Thyroid gland (tissue), 4 donors: ENCODE measurements at regions not wholly inside any gene's neighbourhood (a gene's known extent, or its start where the extent isn't known, plus 50 kb on each side); places are given as distances from the start of the nearest gene placed in this dataset.

Experiments
- DNase-seq, 2 donors: peaks; one replicate each; pipeline ENCODE4 v3.0.0-alpha.2; 2019
- H3K27ac ChIP-seq, 3 donors: fragments of 200-600 bp; sonication (generic); 1 replicate in 2 of 3; 2 replicates in 1 of 3; pipeline ENCODE4 v1.5.1; 2016 to 2019; ENCODE audit warnings: mild to moderate bottlenecking in 1 of 3, moderate library complexity in 1 of 3
- H3K27me3 ChIP-seq: fragments of 200-600 bp; sonication (generic); one replicate; pipeline ENCODE4 v1.5.1; 2019
- H3K36me3 ChIP-seq, 2 donors: fragments of 200-600 bp; sonication (generic); one replicate each; pipeline ENCODE4 v1.5.1; 2016 to 2019
- H3K4me1 ChIP-seq, 2 donors: fragments of 200-600 bp; sonication (generic); one replicate each; pipeline ENCODE4 v1.5.1; 2017 to 2019
- H3K4me3 ChIP-seq, 3 donors: fragments of 200-600 bp; sonication (generic); replicated peaks in 1 of 3; 1 replicate in 2 of 3; 2 replicates in 1 of 3; pipeline ENCODE4 v1.5.1; 2016; ENCODE audit warnings: mild to moderate bottlenecking in 1 of 3
- H3K9me3 ChIP-seq: fragments of 200-600 bp; sonication (generic); one replicate; pipeline ENCODE4 v1.5.1; 2017
- POLR2A ChIP-seq, 2 donors: fragments of 450-650 bp; IDR thresholded peaks; one replicate each; pipeline ENCODE4 v1.6.1; 2017; ENCODE audit warnings: antibody characterized with exemption in 2 of 2, mild to moderate bottlenecking in 2 of 2, moderate library complexity in 1 of 2
- WGBS, 2 donors: methylation state at CpG; one replicate each; pipeline ENCODE4 v1.1.5; 2017; 5-methylcytosine and 5-hydroxymethylcytosine counted together
- intact Hi-C: fragments of 100-400 bp; cut with DNase I; formaldehyde crosslinking; loops from one replicate; pipeline ENCODE4 v1.15.1; 2023
- TF ChIP-seq, protein P1 (sequence below), 6 experiments: fragments of 200-600 bp in 3 of 6; fragments of 450-650 bp in 3 of 6; sonication (generic) in 3 of 6; IDR thresholded peaks; one replicate each; pipeline ENCODE4 v1.5.1; 2016 to 2019; ENCODE audit warnings: antibody characterized with exemption in 6 of 6, mild to moderate bottlenecking in 2 of 6, inconsistent platforms in 1 of 6, moderate library complexity in 1 of 6

DNA sequence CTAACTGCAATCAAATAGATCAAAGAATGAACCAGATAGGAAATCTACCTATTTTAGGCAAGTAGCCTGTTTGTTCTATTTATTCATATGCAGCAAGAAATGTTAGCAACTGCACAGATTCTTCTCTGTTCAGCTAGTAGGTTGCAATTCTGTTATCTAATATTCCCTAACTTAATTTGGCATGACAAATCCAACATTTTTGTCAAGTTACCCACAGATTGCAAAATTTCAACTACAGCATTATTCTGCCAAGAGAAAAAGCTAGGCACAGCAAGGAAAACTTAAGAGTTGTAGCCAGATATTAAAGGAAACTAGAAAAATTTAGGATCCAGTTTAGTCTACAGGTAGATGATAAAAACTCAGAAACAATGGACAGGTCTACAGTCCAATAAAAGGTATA is 104.4 kb upstream of the SYNCRIP start:
- TF ChIP-seq, protein P1, sequence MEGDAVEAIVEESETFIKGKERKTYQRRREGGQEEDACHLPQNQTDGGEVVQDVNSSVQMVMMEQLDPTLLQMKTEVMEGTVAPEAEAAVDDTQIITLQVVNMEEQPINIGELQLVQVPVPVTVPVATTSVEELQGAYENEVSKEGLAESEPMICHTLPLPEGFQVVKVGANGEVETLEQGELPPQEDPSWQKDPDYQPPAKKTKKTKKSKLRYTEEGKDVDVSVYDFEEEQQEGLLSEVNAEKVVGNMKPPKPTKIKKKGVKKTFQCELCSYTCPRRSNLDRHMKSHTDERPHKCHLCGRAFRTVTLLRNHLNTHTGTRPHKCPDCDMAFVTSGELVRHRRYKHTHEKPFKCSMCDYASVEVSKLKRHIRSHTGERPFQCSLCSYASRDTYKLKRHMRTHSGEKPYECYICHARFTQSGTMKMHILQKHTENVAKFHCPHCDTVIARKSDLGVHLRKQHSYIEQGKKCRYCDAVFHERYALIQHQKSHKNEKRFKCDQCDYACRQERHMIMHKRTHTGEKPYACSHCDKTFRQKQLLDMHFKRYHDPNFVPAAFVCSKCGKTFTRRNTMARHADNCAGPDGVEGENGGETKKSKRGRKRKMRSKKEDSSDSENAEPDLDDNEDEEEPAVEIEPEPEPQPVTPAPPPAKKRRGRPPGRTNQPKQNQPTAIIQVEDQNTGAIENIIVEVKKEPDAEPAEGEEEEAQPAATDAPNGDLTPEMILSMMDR (IDR thresholded peaks at IDR 0.05), result no peak
- TF ChIP-seq POLR2A (IDR thresholded peaks at IDR 0.05), result no peak
- Histone ChIP-seq H3K4me3 (no peak overlapping the region), H3K9me3 (no peaks in the 10 kb centered on the region), H3K4me1 (peaks cover 32 to 36% of the 10 kb centered on the region in 2 donors), H3K27me3 (no peaks in the 10 kb centered on the region), H3K27ac (peak overlapping the region; percentile 70 to 84 (median 76)), H3K36me3 (no peaks in the 10 kb centered on the region)
- intact Hi-C loops, result no loop called here
- DNase-seq, result no peak

DNA sequence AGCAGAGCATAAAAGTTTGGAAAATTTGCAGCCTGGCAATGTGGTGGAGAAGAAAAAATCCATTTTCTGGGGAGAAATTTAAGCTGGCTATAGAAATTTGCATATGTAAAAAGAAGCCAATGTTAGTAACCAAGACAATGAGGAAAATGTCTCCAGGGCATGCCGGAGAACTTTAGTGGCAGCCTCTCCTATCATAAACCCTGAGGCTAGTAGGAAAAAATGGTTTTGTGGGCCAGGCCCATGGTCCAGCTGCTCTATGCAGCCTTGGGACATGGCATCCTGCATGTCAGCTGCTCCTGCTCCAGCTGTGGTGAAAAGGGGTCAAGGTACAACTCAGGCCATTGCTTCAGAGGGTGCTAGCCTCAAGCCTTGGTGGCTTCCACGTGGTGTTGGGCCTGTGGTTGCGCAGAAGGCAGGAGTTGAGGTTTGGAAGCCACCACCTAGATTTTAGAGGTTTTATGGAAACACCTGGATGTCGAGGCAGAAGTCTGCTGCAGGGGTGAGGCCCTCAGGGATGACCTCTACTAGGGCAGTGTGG is 101.8 kb upstream of the SYNCRIP start:
- intact Hi-C loops, result no loop called here
- Histone ChIP-seq H3K4me3 (no peak overlapping the region), H3K27ac (no peak overlapping the region), H3K27me3 (no peaks in the 10 kb centered on the region), H3K36me3 (no peaks in the 10 kb centered on the region), H3K9me3 (no peaks in the 10 kb centered on the region), H3K4me1 (peaks cover 31 to 32% of the 10 kb centered on the region in 2 donors)
- TF ChIP-seq, protein P1 (IDR thresholded peaks at IDR 0.05), result no peak
- TF ChIP-seq POLR2A (IDR thresholded peaks at IDR 0.05), result no peak
- no peak for DNase-seq
- 78 to 88% methylated on average over 4 of the region's 4 CpGs for WGBS, 2 donors

DNA sequence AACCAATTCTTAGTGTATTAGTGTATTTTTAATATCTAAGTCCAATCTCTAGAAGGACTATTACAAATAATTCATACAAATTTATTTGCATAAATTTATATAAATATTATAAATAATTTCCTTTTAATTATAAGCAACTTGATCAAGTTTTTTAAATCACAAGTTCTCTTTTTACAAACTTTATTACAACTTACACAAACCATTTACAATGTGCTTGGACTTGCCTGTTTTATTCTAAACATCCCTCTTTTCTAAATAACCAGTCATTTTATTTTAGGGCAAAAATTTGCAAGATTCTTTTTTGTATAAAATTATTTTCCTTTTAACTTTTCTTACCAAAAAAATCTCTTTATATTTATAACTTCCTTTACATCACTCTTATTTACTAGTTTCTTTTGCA is 83.5 kb upstream of the SYNCRIP start:
- Histone ChIP-seq H3K27ac (no peak overlapping the region), H3K36me3 (no peaks in the 10 kb centered on the region), H3K4me3 (no peak overlapping the region), H3K4me1 (peaks cover 0 to 8% of the 10 kb centered on the region in 2 donors), H3K9me3 (no peaks in the 10 kb centered on the region), H3K27me3 (no peaks in the 10 kb centered on the region)
- intact Hi-C loops, result no loop called here
- TF ChIP-seq, protein P1 (IDR thresholded peaks at IDR 0.05), result no peak
- TF ChIP-seq POLR2A (IDR thresholded peaks at IDR 0.05), result no peak
- no peak for DNase-seq

DNA sequence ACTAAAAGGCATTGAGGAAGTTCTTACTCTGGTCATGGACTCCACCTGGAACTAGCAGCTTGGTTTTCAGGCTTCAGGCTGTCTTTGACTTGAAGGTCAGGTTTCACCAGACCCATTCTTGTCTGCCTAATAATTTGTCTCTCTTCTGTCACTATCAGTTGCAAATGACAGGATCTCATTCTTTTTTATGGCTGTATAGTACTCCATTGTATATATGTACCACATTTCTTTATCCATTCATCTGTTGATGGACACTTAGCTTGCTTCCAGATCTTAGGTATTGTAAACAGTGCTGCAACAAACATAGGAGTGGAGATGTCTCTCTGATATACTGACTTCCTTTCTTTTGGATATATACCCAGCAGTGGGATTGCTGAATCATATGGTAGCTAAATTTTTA is 73.1 kb upstream of the SYNCRIP start:
- intact Hi-C loops, result no loop called here
- Histone ChIP-seq H3K36me3 (no peaks in the 10 kb centered on the region), H3K27me3 (no peaks in the 10 kb centered on the region), H3K27ac (no peak overlapping the region), H3K4me3 (no peak overlapping the region), H3K4me1 (no peaks in the 10 kb centered on the region), H3K9me3 (no peaks in the 10 kb centered on the region)
- DNase-seq, result no peak
- TF ChIP-seq, protein P1 (IDR thresholded peaks at IDR 0.05), result no peak
- no peak for TF ChIP-seq POLR2A (IDR thresholded peaks at IDR 0.05)

DNA sequence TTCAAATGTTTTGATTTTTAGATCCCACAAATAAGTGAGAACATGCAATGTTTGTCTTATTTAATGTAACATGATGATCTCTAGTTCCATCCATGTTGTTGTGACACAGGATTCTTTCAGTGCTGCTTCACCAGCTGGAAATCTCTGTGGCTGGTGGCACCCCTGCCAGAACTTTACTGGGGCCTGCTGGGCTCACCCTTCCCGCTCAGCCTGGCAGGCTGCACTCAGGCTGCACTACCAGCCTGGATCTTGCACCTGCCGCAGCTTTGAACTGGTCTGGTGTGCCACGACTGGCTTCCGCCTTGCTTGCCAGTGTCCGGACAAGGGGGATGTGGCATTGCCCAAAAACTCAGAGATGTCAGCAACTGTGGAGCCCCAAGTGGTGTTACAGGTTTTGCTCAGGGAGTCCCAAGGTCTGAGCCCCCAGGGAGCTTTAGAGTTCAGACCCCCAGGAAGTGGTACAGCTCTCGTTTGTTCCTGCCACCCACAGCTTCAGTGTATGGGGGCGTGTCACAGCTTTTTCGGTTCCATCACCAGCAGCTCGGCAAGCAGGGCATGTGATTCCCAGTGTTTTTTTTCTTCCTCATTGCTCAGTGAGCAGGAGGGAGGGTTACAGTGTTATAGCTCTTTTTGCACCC is 72.3 kb upstream of the SYNCRIP start:
- TF ChIP-seq, protein P1 (IDR thresholded peaks at IDR 0.05), result no peak
- TF ChIP-seq POLR2A (IDR thresholded peaks at IDR 0.05), result no peak
- Histone ChIP-seq H3K4me3 (no peak overlapping the region), H3K4me1 (no peaks in the 10 kb centered on the region), H3K27me3 (no peaks in the 10 kb centered on the region), H3K27ac (no peak overlapping the region), H3K9me3 (no peaks in the 10 kb centered on the region), H3K36me3 (no peaks in the 10 kb centered on the region)
- intact Hi-C loops, result no loop called here
- no peak for DNase-seq
- WGBS, 2 donors, result 88 to 93% methylated on average over 8 to 9 of the region's 9 CpGs
